Activated naive CD8-positive, alpha-beta T cell treated with anti-CD3 and anti-CD28 coated beads, Interleukin-2, amount 10 ng/mL, durations not matched to agents 7 days and 5 days (primary cell): ENCODE measurements at regions not wholly inside any gene's neighbourhood (a gene's known extent, or its start where the extent isn't known, plus 50 kb on each side); places are given as distances from the start of the nearest gene placed in this dataset.
"Not testable (repeated sequence)": the region's sequence is repeated elsewhere in the genome, so short reads cannot be mapped to it uniquely, and the experiment has no call there.

Experiments used
- ATAC-seq: fragments of 150-1000 bp; cut with Tn5 transposase; one replicate; pipeline ENCODE4 v1.10.0; 2021; ENCODE audit warnings: low read depth, moderate library complexity
- POLR2A ChIA-PET: fragments of 350-600 bp; sonication (Branson Sonifier 250); formaldehyde crosslinking; loops from one replicate; lab custom pipeline; 2021; ENCODE audit warnings: antibody characterized with exemption; lab: Charles Lee
- DNase-seq: peaks from one replicate; pipeline ENCODE4 v3.0.0; 2021
- H3K27ac Mint-ChIP-seq: one replicate; pipeline ENCODE4 v1.8.0; 2022; ENCODE audit warnings: mild to moderate bottlenecking, mixed read lengths
- H3K27me3 Mint-ChIP-seq: one replicate; pipeline ENCODE4 v1.8.0; 2022; ENCODE audit warnings: mild to moderate bottlenecking, moderate library complexity, mixed read lengths
- H3K36me3 Mint-ChIP-seq: one replicate; pipeline ENCODE4 v1.8.0; 2021; ENCODE audit warnings: mild to moderate bottlenecking, mixed read lengths
- H3K4me1 Mint-ChIP-seq: one replicate; pipeline ENCODE4 v1.8.0; 2021; ENCODE audit warnings: mixed read lengths
- H3K4me3 Mint-ChIP-seq: one replicate; pipeline ENCODE4 v1.8.0; 2022; ENCODE audit warnings: mild to moderate bottlenecking, moderate library complexity, mixed read lengths
- H3K9me3 Mint-ChIP-seq: one replicate; pipeline ENCODE4 v1.8.0; 2021; ENCODE audit warnings: mixed read lengths

- H3K27ac Mint-ChIP-seq: no peak overlapping the region
- ATAC-seq: no peak
- H3K4me3 Mint-ChIP-seq: no peak overlapping the region
- H3K27me3 Mint-ChIP-seq: peaks cover 9% of the 10 kb centered on the region
- H3K9me3 Mint-ChIP-seq: no peaks in the 10 kb centered on the region
- peaks cover 1% of the 10 kb centered on the region for H3K4me1 Mint-ChIP-seq
- DNase-seq: no peak
- H3K36me3 Mint-ChIP-seq: no peaks in the 10 kb centered on the region
- POLR2A ChIA-PET: no interaction called here
Observed at GRCh38 chr3:181274025-181274424, 284.5 kb upstream of the DNAJC19 start.

- Mint-ChIP-seq H3K9me3 (peaks cover 4% of the 10 kb centered on the region), H3K27ac (no peak overlapping the region), H3K4me1 (peaks cover 2% of the 10 kb centered on the region), H3K4me3 (no peak overlapping the region), H3K36me3 (no peaks in the 10 kb centered on the region), H3K27me3 (peaks cover 5% of the 10 kb centered on the region)
- POLR2A ChIA-PET: no interaction called here
- DNase-seq (no peak), ATAC-seq (no peak)
Observed at GRCh38 chr3:181267312-181267711, 277.8 kb upstream of the DNAJC19 start.

- DNase-seq: no peak
- ATAC-seq: no peak
- Mint-ChIP-seq H3K27me3 (peaks cover 5% of the 10 kb centered on the region), H3K4me1 (peaks cover 2% of the 10 kb centered on the region), H3K36me3 (no peaks in the 10 kb centered on the region), H3K4me3 (peak overlapping the region; percentile 73), H3K9me3 (peaks cover 4% of the 10 kb centered on the region), H3K27ac (peak overlapping the region; percentile 71)
- POLR2A ChIA-PET: no interaction called here
Observed at GRCh38 chr3:181265750-181266333, 276.3 kb upstream of the DNAJC19 start.

- Mint-ChIP-seq H3K27me3 (peaks cover 3% of the 10 kb centered on the region), H3K9me3 (peaks cover 4% of the 10 kb centered on the region), H3K36me3 (no peaks in the 10 kb centered on the region), H3K4me1 (peaks cover 2% of the 10 kb centered on the region), H3K4me3 (no peak overlapping the region), H3K27ac (no peak overlapping the region)
- ATAC-seq (no peak), DNase-seq (no peak)
- POLR2A ChIA-PET: no interaction called here
Observed at GRCh38 chr3:181264486-181264885, 274.9 kb upstream of the DNAJC19 start.

GRCh38 chr3:181253796-181254195 lies 264.3 kb upstream of the DNAJC19 start:
- Mint-ChIP-seq H3K4me3 (no peak overlapping the region), H3K9me3 (no peaks in the 10 kb centered on the region), H3K36me3 (no peaks in the 10 kb centered on the region), H3K27ac (no peak overlapping the region), H3K4me1 (no peaks in the 10 kb centered on the region), H3K27me3 (peaks cover 14% of the 10 kb centered on the region)
- POLR2A ChIA-PET: no interaction called here
- ATAC-seq: no peak
- DNase-seq: no peak

- no peak for DNase-seq
- H3K27ac Mint-ChIP-seq: no peak overlapping the region
- POLR2A ChIA-PET: no interaction called here
- H3K4me3 Mint-ChIP-seq: no peak overlapping the region
- H3K36me3 Mint-ChIP-seq: no peaks in the 10 kb centered on the region
- H3K4me1 Mint-ChIP-seq: no peaks in the 10 kb centered on the region
- ATAC-seq: no peak
- peaks cover 8% of the 10 kb centered on the region for H3K27me3 Mint-ChIP-seq
- H3K9me3 Mint-ChIP-seq: no peaks in the 10 kb centered on the region
Observed at GRCh38 chr3:181252631-181253030, 263.1 kb upstream of the DNAJC19 start.

- DNase-seq: no peak
- Mint-ChIP-seq H3K36me3 (no peaks in the 10 kb centered on the region), H3K4me3 (no peak overlapping the region), H3K4me1 (no peaks in the 10 kb centered on the region), H3K27ac (no peak overlapping the region), H3K9me3 (no peaks in the 10 kb centered on the region), H3K27me3 (peaks cover 7% of the 10 kb centered on the region)
- no peak for ATAC-seq
- POLR2A ChIA-PET: no interaction called here
Observed at GRCh38 chr3:181250714-181251113, 261.2 kb upstream of the DNAJC19 start.

GRCh38 chr3:181239441-181239840 lies 249.9 kb upstream of the DNAJC19 start:
- POLR2A ChIA-PET: no interaction called here
- Mint-ChIP-seq H3K9me3 (no peaks in the 10 kb centered on the region), H3K36me3 (no peaks in the 10 kb centered on the region), H3K27me3 (peaks cover 2% of the 10 kb centered on the region), H3K4me1 (no peaks in the 10 kb centered on the region), H3K27ac (no peak overlapping the region), H3K4me3 (no peak overlapping the region)
- no peak for ATAC-seq
- DNase-seq: no peak

- H3K9me3 Mint-ChIP-seq: no peaks in the 10 kb centered on the region
- no peak overlapping the region for H3K27ac Mint-ChIP-seq
- no peaks in the 10 kb centered on the region for H3K4me1 Mint-ChIP-seq
- H3K4me3 Mint-ChIP-seq: no peak overlapping the region
- POLR2A ChIA-PET: no interaction called here
- DNase-seq (no peak), ATAC-seq (no peak)
- H3K27me3 Mint-ChIP-seq: peaks cover 5% of the 10 kb centered on the region
- H3K36me3 Mint-ChIP-seq: no peaks in the 10 kb centered on the region
Observed at GRCh38 chr3:181230258-181230657, 240.7 kb upstream of the DNAJC19 start.

GRCh38 chr3:181213347-181213746 lies 223.8 kb upstream of the DNAJC19 start:
- no peaks in the 10 kb centered on the region for H3K9me3 Mint-ChIP-seq
- DNase-seq (no peak), ATAC-seq (no peak)
- H3K4me1 Mint-ChIP-seq: no peaks in the 10 kb centered on the region
- no peak overlapping the region for H3K27ac Mint-ChIP-seq
- no peaks in the 10 kb centered on the region for H3K36me3 Mint-ChIP-seq
- H3K4me3 Mint-ChIP-seq: no peak overlapping the region
- POLR2A ChIA-PET: no interaction called here
- peaks cover 3% of the 10 kb centered on the region for H3K27me3 Mint-ChIP-seq

- no peaks in the 10 kb centered on the region for H3K4me1 Mint-ChIP-seq
- no peak overlapping the region for H3K27ac Mint-ChIP-seq
- POLR2A ChIA-PET: no interaction called here
- DNase-seq (no peak), ATAC-seq (no peak)
- H3K27me3 Mint-ChIP-seq: peaks cover 4% of the 10 kb centered on the region
- no peak overlapping the region for H3K4me3 Mint-ChIP-seq
- no peaks in the 10 kb centered on the region for H3K9me3 Mint-ChIP-seq
- no peaks in the 10 kb centered on the region for H3K36me3 Mint-ChIP-seq
Observed at GRCh38 chr3:181212271-181212670, 222.7 kb upstream of the DNAJC19 start.

GRCh38 chr3:181210275-181210674 lies 220.7 kb upstream of the DNAJC19 start:
- Mint-ChIP-seq H3K9me3 (no peaks in the 10 kb centered on the region), H3K27ac (no peak overlapping the region)
- POLR2A ChIA-PET: no interaction called here

GRCh38 chr3:181189556-181189955 lies 200.0 kb upstream of the DNAJC19 start:
- Mint-ChIP-seq H3K36me3 (no peaks in the 10 kb centered on the region), H3K27ac (no peak overlapping the region), H3K9me3 (peaks cover 3% of the 10 kb centered on the region), H3K4me3 (no peak overlapping the region), H3K27me3 (peaks cover 4% of the 10 kb centered on the region), H3K4me1 (no peaks in the 10 kb centered on the region)
- POLR2A ChIA-PET: no interaction called here
- no peak for ATAC-seq
- no peak for DNase-seq

More at GRCh38 chr3:181210275-181210674, 220.7 kb upstream of the DNAJC19 start:
- no peak for ATAC-seq
- DNase-seq: no peak
- Mint-ChIP-seq H3K27me3 (peaks cover 6% of the 10 kb centered on the region), H3K36me3 (no peaks in the 10 kb centered on the region), H3K4me3 (no peak overlapping the region), H3K4me1 (no peaks in the 10 kb centered on the region)

GRCh38 chr3:181183764-181184163 lies 194.2 kb upstream of the DNAJC19 start:
- POLR2A ChIA-PET: no interaction called here
- no peaks in the 10 kb centered on the region for H3K4me1 Mint-ChIP-seq
- H3K9me3 Mint-ChIP-seq: no peaks in the 10 kb centered on the region
- H3K4me3 Mint-ChIP-seq: no peak overlapping the region
- DNase-seq: no peak
- ATAC-seq: no peak
- H3K27ac Mint-ChIP-seq: no peak overlapping the region
- no peaks in the 10 kb centered on the region for H3K27me3 Mint-ChIP-seq
- H3K36me3 Mint-ChIP-seq: no peaks in the 10 kb centered on the region

- DNase-seq, H3K36me3 Mint-ChIP-seq, H3K27ac Mint-ChIP-seq, H3K27me3 Mint-ChIP-seq, POLR2A ChIA-PET, H3K4me1 Mint-ChIP-seq, H3K9me3 Mint-ChIP-seq, ATAC-seq, H3K4me3 Mint-ChIP-seq: not testable (repeated sequence)
Observed at GRCh38 chr3:181183057-181183456, 193.5 kb upstream of the DNAJC19 start.
